GF-D8 (cell line): ENCODE measurements at regions not wholly inside any gene's neighbourhood (a gene's known extent, or its start where the extent isn't known, plus 50 kb on each side); places are given as distances from the start of the nearest gene placed in this dataset.

ENCODE experiments used
- DNase-seq: peaks from one replicate; lab custom pipeline; 2025; lab: John Stamatoyannopoulos, UW

GRCh38 chr4:43243433-43244116 lies 351.1 kb downstream of the GRXCR1 start:
- no peak for DNase-seq

- DNase-seq: no peak
These were observed 352.3 kb downstream of the GRXCR1 start for GRCh38 chr4:43244688-43245382.

GRCh38 chr4:43251841-43252240 lies 359.3 kb downstream of the GRXCR1 start:
- DNase-seq: no peak

DNA sequence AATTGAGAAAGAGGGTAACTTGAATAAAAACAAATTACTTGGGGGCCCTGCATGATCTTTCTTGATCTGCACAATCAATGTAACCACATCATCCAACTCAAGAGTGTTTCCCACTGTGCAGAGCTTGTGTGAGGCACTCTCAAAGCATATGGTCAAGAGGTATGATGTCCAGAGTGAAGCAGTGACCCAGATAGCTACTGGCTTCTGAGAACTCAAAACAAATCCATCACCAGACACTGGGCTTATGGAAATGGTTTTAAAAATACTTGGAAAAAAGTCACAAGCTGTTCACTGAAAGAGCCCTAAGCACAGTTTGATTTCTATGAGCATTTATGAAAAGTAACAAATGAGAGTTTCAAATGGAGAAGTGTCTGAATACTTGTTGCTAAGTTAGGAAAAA lies 361.0 kb downstream of the GRXCR1 start:
- no peak for DNase-seq

- DNase-seq: no peak
These were observed 372.2 kb downstream of the GRXCR1 start for GRCh38 chr4:43264730-43265129.

- no peak for DNase-seq
These were observed 379.4 kb downstream of the GRXCR1 start for GRCh38 chr4:43271946-43272345.

DNA sequence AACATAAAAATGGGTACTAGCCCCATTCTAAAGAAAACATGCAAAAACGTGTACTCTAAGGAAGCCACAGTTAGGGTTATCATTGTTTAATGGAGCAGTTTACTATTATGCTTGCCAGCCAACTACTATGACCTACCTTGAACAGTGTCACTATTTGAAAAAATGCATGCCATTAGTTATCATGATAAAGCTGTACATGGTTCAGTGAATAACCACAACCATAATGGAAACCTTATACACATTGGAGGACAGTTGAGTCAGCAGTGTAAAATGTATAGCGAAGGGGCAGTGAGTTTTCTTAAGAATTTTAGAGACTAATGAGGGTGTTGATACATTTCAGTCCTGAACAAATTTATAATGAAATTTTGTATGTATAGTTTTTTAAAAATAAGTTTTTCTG lies 381.9 kb downstream of the GRXCR1 start:
- DNase-seq: no peak

DNA sequence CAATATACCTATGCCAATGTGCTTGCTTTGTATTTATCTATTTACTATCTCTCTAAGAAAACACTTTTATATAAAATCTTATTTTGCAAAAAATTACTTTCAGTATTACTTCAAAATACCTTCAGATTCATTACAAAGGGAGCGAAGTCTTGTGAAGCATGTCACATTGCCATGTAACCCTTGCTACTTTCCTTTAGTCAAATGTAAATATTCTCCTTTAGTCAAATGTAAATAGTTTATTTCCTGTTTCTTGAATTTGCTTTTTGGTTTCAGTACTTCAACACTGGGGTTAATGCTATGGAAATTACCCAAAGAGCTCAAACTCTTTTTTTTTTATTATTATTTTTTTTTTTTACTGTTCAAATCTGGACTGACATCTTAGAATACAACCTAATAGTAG lies 383.3 kb downstream of the GRXCR1 start:
- DNase-seq: no peak

- no peak for DNase-seq
These were observed 383.8 kb downstream of the GRXCR1 start for GRCh38 chr4:43276321-43276720.

DNA sequence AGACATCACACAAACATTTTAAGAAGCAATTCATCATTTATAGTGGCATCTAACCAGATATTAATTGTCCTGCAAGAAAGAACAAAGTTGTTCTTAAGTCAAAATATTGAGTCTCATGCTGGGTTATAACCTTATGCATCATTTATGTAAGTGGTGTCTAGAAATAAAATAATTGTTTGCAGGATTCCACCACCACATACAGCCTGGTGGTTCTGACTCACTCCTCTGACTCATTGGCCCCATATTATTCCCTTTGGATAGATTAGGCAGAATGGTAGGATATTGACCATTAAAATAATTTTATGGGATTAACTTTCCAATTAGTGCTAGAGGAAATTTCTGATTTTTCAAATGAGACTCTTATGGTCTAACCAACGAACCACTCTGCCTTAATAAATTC lies 384.5 kb downstream of the GRXCR1 start:
- DNase-seq: no peak

GRCh38 chr4:43282534-43282933 lies 390.0 kb downstream of the GRXCR1 start:
- no peak for DNase-seq

- DNase-seq: no peak
These were observed 393.6 kb downstream of the GRXCR1 start for GRCh38 chr4:43286137-43286536.

DNA sequence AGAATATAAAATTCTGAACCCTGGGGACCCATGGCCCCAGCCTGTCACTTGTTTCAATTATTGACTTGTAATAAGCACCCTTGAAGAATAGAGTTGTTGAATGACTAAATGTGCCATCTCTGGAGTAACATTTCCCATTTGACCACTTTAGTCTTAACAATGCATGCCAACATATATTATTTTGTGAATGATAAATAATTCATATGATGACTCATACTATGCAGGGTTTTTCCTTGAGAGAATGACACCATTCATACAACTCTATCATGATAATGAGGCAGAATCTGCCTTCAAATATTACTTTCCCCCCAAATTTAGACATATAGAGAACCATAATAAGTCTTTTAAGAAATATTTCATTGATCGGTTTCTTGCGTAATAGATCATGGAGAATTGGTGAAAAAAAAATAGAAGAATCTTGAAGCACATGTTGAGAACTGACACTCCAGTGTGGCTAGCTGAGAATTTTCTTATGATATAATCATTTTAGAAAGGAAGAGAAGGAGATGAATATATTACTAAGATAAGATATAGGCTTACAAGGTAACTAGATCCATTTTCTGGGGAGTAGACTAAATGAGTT lies 404.5 kb downstream of the GRXCR1 start:
- no peak for DNase-seq

- DNase-seq: no peak
These were observed 424.3 kb downstream of the GRXCR1 start for GRCh38 chr4:43316813-43317212.

DNA sequence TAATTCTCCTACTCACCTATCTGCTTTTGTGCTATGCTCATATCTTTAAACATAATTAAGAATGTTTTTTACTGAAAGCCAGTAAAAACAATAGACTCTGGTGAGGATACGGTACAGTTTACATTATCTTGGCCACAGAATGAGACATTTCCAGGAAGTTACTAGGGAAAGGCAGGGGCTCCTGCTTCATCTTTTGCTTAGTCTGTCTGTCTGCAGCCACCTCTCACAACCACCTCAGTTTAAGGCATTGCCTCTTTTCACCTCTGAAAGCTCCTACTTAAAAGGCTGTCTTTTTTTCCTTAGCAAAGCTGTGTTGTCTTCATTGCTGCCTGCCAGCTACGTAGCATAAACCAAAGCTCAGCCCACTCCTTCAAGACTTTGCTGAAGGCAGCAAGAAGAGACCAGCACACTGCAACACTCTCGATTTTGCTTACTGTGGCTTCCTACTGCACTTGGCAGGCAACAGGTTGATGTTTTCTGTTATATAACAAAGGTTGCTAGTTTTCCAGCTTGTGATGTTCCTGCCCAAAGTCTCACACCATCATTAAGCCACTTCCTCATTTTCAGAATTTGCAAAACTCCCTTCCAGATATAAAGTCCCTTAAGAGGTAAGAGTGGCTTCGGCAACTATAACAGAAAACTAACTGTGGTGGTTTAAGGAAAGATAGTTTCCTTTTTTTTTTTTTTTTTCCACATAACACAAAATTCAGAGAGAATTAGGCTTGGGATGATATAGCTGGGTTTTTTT lies 432.9 kb downstream of the GRXCR1 start:
- DNase-seq: no peak

DNA sequence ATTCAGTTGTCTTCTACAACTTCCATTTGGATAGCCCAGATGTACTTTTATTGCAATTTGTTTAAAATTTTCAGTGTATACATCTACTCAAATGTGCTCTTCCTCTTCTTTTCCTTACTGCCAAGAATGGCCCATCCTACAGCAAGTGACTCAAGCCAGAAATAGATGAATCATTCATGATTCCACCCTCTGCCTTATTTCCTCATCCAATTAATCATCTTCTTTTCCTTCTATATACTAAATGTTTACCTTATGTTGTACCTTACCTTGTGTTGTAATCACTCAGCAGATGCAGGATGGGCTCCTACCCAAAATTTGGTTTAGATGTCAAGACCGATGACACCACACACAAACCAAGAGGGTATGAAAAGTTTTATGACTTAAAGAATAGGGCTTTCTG lies 437.8 kb downstream of the GRXCR1 start:
- DNase-seq: no peak

- no peak for DNase-seq
These were observed 438.9 kb downstream of the GRXCR1 start for GRCh38 chr4:43331226-43332051.

DNA sequence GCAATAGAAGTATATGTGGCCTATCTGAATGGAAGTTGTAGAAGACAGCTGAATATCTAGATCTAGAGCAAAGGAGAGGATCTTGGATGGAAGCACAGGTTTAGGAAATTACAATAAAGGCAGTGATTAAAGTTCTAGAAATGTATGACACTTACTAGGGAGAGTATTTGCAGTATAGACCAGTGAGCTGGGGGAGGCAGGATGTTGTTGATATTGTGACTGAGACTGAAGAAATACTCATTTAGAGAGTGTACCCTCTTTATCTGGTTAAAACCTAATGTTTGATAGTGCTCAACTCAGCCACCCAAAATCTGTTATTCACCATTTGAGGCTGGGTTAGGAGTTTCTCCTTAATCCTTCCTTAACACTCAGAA lies 439.5 kb downstream of the GRXCR1 start:
- DNase-seq: no peak

- DNase-seq: no peak
These were observed 445.2 kb downstream of the GRXCR1 start for GRCh38 chr4:43337707-43338106.

DNA sequence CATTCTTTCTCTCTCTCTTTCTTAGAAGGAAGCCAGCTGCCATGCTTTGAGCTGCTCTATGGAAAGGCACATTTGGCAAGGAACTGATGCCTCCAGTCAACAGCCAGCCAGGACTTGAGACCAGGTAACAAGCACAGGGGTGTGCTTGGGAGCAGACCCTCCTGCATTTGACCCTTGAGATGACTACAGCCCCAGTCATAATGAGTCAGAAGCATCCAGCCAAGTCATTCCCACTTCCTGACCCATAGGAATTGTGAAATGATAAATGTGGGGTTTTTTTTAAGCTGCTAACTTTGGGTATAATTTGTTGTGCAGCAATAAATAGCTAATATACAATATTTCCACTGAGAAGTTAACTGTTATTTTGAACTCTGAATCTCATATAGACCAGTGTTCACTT lies 446.9 kb downstream of the GRXCR1 start:
- DNase-seq: no peak

DNA sequence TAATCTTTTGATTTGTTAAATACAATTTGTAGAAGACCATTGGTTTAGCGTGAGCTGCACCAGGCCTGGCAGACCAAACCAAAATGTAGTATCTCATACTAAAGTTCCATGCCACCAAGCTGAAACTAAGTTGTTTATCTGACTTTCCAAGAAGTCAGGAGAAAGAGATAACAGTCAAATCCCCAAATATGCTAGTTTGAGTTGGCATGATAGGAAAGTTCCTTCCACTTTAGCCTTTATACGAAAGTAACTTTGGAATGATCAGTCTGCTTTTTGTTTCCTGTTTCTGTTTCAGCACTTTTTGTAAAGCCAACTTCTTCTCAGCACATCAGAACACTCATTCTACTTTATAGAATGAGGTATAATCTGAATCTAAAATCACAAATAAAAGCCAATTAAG lies 449.2 kb downstream of the GRXCR1 start:
- no peak for DNase-seq

GRCh38 chr4:43343298-43343697 lies 450.8 kb downstream of the GRXCR1 start:
- no peak for DNase-seq
